ENCODE measurements at regions not wholly inside any gene's neighbourhood (a gene's known extent, or its start where the extent isn't known, plus 50 kb on each side); places are given as distances from the start of the nearest gene placed in this dataset.

DNA sequence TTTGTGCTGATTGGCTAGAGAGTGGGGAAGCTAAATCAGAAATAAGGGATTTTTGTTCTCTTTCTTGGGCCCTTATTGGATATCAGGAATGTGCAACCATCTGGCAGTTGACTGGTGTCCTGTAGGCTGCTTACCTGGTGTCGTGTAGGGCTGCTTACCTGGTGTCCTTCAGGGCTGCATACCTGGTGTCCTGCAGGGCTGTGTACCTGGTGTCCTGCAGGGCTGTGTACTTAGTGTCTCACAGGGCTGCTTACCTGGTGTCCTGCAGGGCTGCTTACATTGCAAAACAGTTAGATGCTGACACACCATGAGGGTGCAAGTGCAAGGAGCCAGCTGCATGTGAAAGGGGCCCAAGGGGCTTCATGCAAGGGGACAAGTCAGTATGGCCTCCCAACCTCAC is 249.3 kb downstream of the ICE1 start:
- no peak overlapping the region for H3K4me3 ChIP-seq (ENCODE audit: low read length)
- H3F3A ChIP-seq (ENCODE audit: control insufficient read depth, insufficient read depth), result no peaks in the 10 kb centered on the region
- H3K36me3 ChIP-seq (ENCODE audit: control insufficient read depth, low read length), result no peaks in the 10 kb centered on the region
- H3K4me1 ChIP-seq (ENCODE audit: control insufficient read depth, low read length), result no peaks in the 10 kb centered on the region
- H3K27ac ChIP-seq (ENCODE audit: low read depth, low read length), result no peak overlapping the region
- no peaks in the 10 kb centered on the region for H3K79me2 ChIP-seq (ENCODE audit: control insufficient read depth, low read length)
- H4K20me1 ChIP-seq (ENCODE audit: control insufficient read depth, insufficient read depth, low read depth, low read length), result no peaks in the 10 kb centered on the region
- H3K9me3 ChIP-seq (ENCODE audit: control insufficient read depth, insufficient read depth, low read length), result no peaks in the 10 kb centered on the region
- no peaks in the 10 kb centered on the region for H3K9me2 ChIP-seq (replicated peaks; ENCODE audit: control insufficient read depth, low read length)
- TF ChIP-seq, protein P1, sequence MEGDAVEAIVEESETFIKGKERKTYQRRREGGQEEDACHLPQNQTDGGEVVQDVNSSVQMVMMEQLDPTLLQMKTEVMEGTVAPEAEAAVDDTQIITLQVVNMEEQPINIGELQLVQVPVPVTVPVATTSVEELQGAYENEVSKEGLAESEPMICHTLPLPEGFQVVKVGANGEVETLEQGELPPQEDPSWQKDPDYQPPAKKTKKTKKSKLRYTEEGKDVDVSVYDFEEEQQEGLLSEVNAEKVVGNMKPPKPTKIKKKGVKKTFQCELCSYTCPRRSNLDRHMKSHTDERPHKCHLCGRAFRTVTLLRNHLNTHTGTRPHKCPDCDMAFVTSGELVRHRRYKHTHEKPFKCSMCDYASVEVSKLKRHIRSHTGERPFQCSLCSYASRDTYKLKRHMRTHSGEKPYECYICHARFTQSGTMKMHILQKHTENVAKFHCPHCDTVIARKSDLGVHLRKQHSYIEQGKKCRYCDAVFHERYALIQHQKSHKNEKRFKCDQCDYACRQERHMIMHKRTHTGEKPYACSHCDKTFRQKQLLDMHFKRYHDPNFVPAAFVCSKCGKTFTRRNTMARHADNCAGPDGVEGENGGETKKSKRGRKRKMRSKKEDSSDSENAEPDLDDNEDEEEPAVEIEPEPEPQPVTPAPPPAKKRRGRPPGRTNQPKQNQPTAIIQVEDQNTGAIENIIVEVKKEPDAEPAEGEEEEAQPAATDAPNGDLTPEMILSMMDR (IDR thresholded peaks at IDR 0.05; ENCODE audit: low read depth, low read length, poor library complexity, severe bottlenecking), result no peak
- TF ChIP-seq EZH2phosphoT487 (IDR thresholded peaks at IDR 0.05; ENCODE audit: borderline replicate concordance, low read length), result no peak
- H3K27me3 ChIP-seq (ENCODE audit: control insufficient read depth, low read length), result no peaks in the 10 kb centered on the region
- H3K4me2 ChIP-seq (ENCODE audit: low read length), result no peak overlapping the region

DNA sequence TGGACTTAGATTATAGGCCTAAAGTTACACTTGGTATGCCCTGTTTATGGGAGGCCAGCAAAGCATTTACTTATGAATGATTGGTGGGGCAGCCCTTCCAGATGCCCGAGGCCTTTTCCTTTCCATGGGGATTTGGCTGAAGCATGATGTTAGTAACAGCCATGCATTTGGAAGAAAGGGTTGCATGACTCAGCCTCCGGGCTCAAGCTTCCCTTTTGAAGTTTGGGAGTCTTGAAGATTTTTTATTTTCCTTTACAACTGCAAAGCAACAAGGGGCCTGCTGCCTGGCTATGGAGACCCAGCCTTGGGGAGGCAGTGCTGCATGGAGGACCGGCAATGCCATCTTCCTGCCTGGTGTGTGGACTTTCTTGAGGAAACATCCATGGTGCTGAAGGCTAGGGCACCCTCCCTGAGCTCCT is 244.7 kb downstream of the ICE1 start:
- TF ChIP-seq, protein P1 (IDR thresholded peaks at IDR 0.05; ENCODE audit: low read depth, low read length, poor library complexity, severe bottlenecking), result no peak
- TF ChIP-seq EZH2phosphoT487 (IDR thresholded peaks at IDR 0.05; ENCODE audit: borderline replicate concordance, low read length), result no peak
- H3K9me2 ChIP-seq (replicated peaks; ENCODE audit: control insufficient read depth, low read length), result no peaks in the 10 kb centered on the region
- H3K79me2 ChIP-seq (ENCODE audit: control insufficient read depth, low read length), result no peaks in the 10 kb centered on the region
- H3K4me3 ChIP-seq (ENCODE audit: low read length), result no peak overlapping the region
- H3K27ac ChIP-seq (ENCODE audit: low read depth, low read length), result no peak overlapping the region
- H3K4me1 ChIP-seq (ENCODE audit: control insufficient read depth, low read length), result no peaks in the 10 kb centered on the region
- H4K20me1 ChIP-seq (ENCODE audit: control insufficient read depth, insufficient read depth, low read depth, low read length), result no peaks in the 10 kb centered on the region
- H3F3A ChIP-seq (ENCODE audit: control insufficient read depth, insufficient read depth), result no peaks in the 10 kb centered on the region
- H3K4me2 ChIP-seq (ENCODE audit: low read length), result no peak overlapping the region
- no peaks in the 10 kb centered on the region for H3K36me3 ChIP-seq (ENCODE audit: control insufficient read depth, low read length)
- H3K9me3 ChIP-seq (ENCODE audit: control insufficient read depth, insufficient read depth, low read length), result no peaks in the 10 kb centered on the region
- no peaks in the 10 kb centered on the region for H3K27me3 ChIP-seq (ENCODE audit: control insufficient read depth, low read length)

DNA sequence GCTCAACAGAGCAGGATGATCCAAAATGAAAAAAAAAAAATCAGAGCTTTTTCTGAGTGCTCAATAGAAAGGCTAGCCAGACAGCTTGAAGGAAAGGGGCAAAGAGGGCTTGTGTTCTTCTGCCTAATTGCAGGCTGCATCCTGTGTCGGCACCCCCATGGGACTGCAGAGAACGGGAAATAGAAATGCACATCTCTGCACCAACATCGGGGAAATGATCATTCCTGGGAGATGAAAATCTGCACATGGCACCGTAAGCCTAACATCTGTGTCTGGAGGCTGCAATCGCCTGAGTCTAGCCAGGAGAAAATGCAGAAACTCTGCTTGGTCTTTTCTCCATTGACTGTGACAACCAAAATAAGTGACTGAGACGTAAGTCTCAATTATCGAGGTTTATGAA is 243.9 kb downstream of the ICE1 start:
- no peaks in the 10 kb centered on the region for H3K36me3 ChIP-seq (ENCODE audit: control insufficient read depth, low read length)
- no peaks in the 10 kb centered on the region for H3K9me3 ChIP-seq (ENCODE audit: control insufficient read depth, insufficient read depth, low read length)
- H3K27me3 ChIP-seq (ENCODE audit: control insufficient read depth, low read length), result no peaks in the 10 kb centered on the region
- no peaks in the 10 kb centered on the region for H3K4me1 ChIP-seq (ENCODE audit: control insufficient read depth, low read length)
- H3K4me3 ChIP-seq (ENCODE audit: low read length), result no peak overlapping the region
- no peaks in the 10 kb centered on the region for H3K9me2 ChIP-seq (replicated peaks; ENCODE audit: control insufficient read depth, low read length)
- no peaks in the 10 kb centered on the region for H3K79me2 ChIP-seq (ENCODE audit: control insufficient read depth, low read length)
- TF ChIP-seq, protein P1 (IDR thresholded peaks at IDR 0.05; ENCODE audit: low read depth, low read length, poor library complexity, severe bottlenecking), result no peak
- no peak for TF ChIP-seq EZH2phosphoT487 (IDR thresholded peaks at IDR 0.05; ENCODE audit: borderline replicate concordance, low read length)
- H3F3A ChIP-seq (ENCODE audit: control insufficient read depth, insufficient read depth), result no peaks in the 10 kb centered on the region
- H4K20me1 ChIP-seq (ENCODE audit: control insufficient read depth, insufficient read depth, low read depth, low read length), result no peaks in the 10 kb centered on the region
- no peak overlapping the region for H3K4me2 ChIP-seq (ENCODE audit: low read length)
- no peak overlapping the region for H3K27ac ChIP-seq (ENCODE audit: low read depth, low read length)

DNA sequence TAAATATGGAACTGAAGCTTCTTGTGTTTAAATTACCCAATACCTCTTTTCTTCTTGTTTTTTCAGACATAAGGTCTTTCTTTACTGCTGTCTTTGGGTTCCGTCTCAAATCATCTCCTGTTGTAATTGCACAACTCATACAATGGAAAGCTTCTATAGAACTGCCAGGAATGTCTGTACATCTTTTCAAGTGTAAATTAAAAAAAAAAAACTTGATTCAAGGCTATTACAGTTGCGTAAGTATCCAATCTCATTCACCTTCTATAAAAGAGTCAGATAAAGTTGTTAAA is 243.5 kb downstream of the ICE1 start:
- H3K4me2 ChIP-seq (ENCODE audit: low read length), result no peak overlapping the region
- H3K9me2 ChIP-seq (replicated peaks; ENCODE audit: control insufficient read depth, low read length), result no peaks in the 10 kb centered on the region
- H3K36me3 ChIP-seq (ENCODE audit: control insufficient read depth, low read length), result no peaks in the 10 kb centered on the region
- no peaks in the 10 kb centered on the region for H3K4me1 ChIP-seq (ENCODE audit: control insufficient read depth, low read length)
- H3K27me3 ChIP-seq (ENCODE audit: control insufficient read depth, low read length), result no peaks in the 10 kb centered on the region
- H3K9me3 ChIP-seq (ENCODE audit: control insufficient read depth, insufficient read depth, low read length), result no peaks in the 10 kb centered on the region
- no peaks in the 10 kb centered on the region for H3F3A ChIP-seq (ENCODE audit: control insufficient read depth, insufficient read depth)
- no peak overlapping the region for H3K4me3 ChIP-seq (ENCODE audit: low read length)
- H4K20me1 ChIP-seq (ENCODE audit: control insufficient read depth, insufficient read depth, low read depth, low read length), result no peaks in the 10 kb centered on the region
- H3K79me2 ChIP-seq (ENCODE audit: control insufficient read depth, low read length), result no peaks in the 10 kb centered on the region
- TF ChIP-seq, protein P1 (IDR thresholded peaks at IDR 0.05; ENCODE audit: low read depth, low read length, poor library complexity, severe bottlenecking), result no peak
- no peak for TF ChIP-seq EZH2phosphoT487 (IDR thresholded peaks at IDR 0.05; ENCODE audit: borderline replicate concordance, low read length)
- no peak overlapping the region for H3K27ac ChIP-seq (ENCODE audit: low read depth, low read length)

All from DOHH2 (cell line).